CD4-positive, alpha-beta T cell (primary cell): ENCODE measurements at regions not wholly inside any gene's neighbourhood (a gene's known extent, or its start where the extent isn't known, plus 50 kb on each side); places are given as distances from the start of the nearest gene placed in this dataset.

Experiments used
- ATAC-seq: fragments of 200-7000 bp; cut with Tn5 transposase; one replicate; pipeline ENCODE4 v1.10.0; 2022; ENCODE audit warnings: mild to moderate bottlenecking; ENCODE audit not compliant: poor library complexity
- CTCF ChIA-PET: fragments of 350-600 bp; sonication (Branson Sonifier 250); formaldehyde crosslinking; loops from one replicate; lab custom pipeline; 2021; ENCODE audit warnings: antibody characterized with exemption, inconsistent platforms; lab: Charles Lee
- POLR2A ChIA-PET: fragments of 350-600 bp; sonication (Branson Sonifier 250); formaldehyde crosslinking; loops from one replicate; lab custom pipeline; 2021; ENCODE audit warnings: antibody characterized with exemption, inconsistent platforms; lab: Charles Lee
- DNase-seq, 14 experiments: peaks; one replicate each; pipeline ENCODE4 v3.0.0-alpha.2; 2013 to 2020; ENCODE audit warnings: mixed read lengths in 2 of 14
- H3K27ac ChIP-seq, 2 donors: one replicate each; pipeline versions ENCODE4 v1.5.1 to v1.7.0; 2013; ENCODE audit warnings: low read length in 2 of 2, low read depth in 1 of 2, mild to moderate bottlenecking in 1 of 2
- H3K27me3 ChIP-seq, 2 experiments: 1 replicate in 1 of 2; 2 replicates in 1 of 2; pipeline versions ENCODE4 v1.6.1 to v1.7.0; 2013; ENCODE audit warnings: low read length in 2 of 2, control low read depth in 1 of 2, mild to moderate bottlenecking in 1 of 2, moderate library complexity in 1 of 2; ENCODE audit not compliant: insufficient read depth in 2 of 2, control insufficient read depth in 1 of 2
- H3K36me3 ChIP-seq: one replicate; pipeline ENCODE4 v1.6.1; 2013; ENCODE audit warnings: low read length, control low read depth; ENCODE audit not compliant: insufficient read depth
- H3K4me1 ChIP-seq: one replicate; pipeline ENCODE4 v1.6.1; 2013; ENCODE audit warnings: low read length, control low read depth; ENCODE audit not compliant: insufficient read depth
- H3K4me3 ChIP-seq: one replicate; pipeline ENCODE4 v1.5.1; 2013; ENCODE audit warnings: mild to moderate bottlenecking, low read length, moderate library complexity
- H3K9me3 ChIP-seq, 2 experiments: 1 replicate in 1 of 2; 2 replicates in 1 of 2; pipeline versions ENCODE4 v1.6.1 to v1.7.0; 2013; ENCODE audit warnings: low read length in 2 of 2, mild to moderate bottlenecking in 2 of 2, control low read depth in 1 of 2, moderate library complexity in 1 of 2; ENCODE audit not compliant: control insufficient read depth in 1 of 2, insufficient read depth in 1 of 2
- H3K27ac Mint-ChIP-seq: one replicate; pipeline ENCODE4 v1.8.0; 2020; ENCODE audit warnings: mixed read lengths
- H3K27me3 Mint-ChIP-seq: one replicate; pipeline ENCODE4 v1.8.0; 2021; ENCODE audit warnings: mixed read lengths
- H3K36me3 Mint-ChIP-seq: one replicate; pipeline ENCODE4 v1.8.0; 2021; ENCODE audit warnings: low read depth, mixed read lengths
- H3K4me1 Mint-ChIP-seq: one replicate; pipeline ENCODE4 v1.8.0; 2021; ENCODE audit warnings: low read depth, mixed read lengths
- H3K4me3 Mint-ChIP-seq: one replicate; pipeline ENCODE4 v1.8.0; 2020; ENCODE audit warnings: mild to moderate bottlenecking, mixed read lengths
- H3K9me3 Mint-ChIP-seq: one replicate; pipeline ENCODE4 v1.8.0; 2020; ENCODE audit warnings: mixed read lengths
- intact Hi-C, 2 experiments: fragments of 100-400 bp; cut with DNase I in 1 of 2; cut with micrococcal nuclease in 1 of 2; formaldehyde crosslinking; loops; one replicate each; pipeline versions ENCODE4 v1.15.1 to v1.9.0; 2023 to 2025; cut with DNase I, micrococcal nuclease
- TF ChIP-seq, protein P1 (sequence below): fragments of 200-600 bp; IDR thresholded peaks from one replicate; pipeline ENCODE4 v1.8.0; 2022; ENCODE audit warnings: antibody characterized with exemption, mild to moderate bottlenecking

GRCh38 chr4:11178433-11178832 is 250.3 kb downstream of the HS3ST1 start:
- DNase-seq (no peak), ATAC-seq (no peak)
- CTCF ChIA-PET, result no interaction called here
- Histone ChIP-seq H3K4me1 (no peaks in the 10 kb centered on the region), H3K36me3 (no peaks in the 10 kb centered on the region), H3K27me3 (no peaks in the 10 kb centered on the region), H3K4me3 (no peak overlapping the region), H3K9me3 (peaks cover 0 to 5% of the 10 kb centered on the region in 2 experiments), H3K27ac (no peak overlapping the region)
- intact Hi-C loops, result no loop called here
- TF ChIP-seq, protein P1, sequence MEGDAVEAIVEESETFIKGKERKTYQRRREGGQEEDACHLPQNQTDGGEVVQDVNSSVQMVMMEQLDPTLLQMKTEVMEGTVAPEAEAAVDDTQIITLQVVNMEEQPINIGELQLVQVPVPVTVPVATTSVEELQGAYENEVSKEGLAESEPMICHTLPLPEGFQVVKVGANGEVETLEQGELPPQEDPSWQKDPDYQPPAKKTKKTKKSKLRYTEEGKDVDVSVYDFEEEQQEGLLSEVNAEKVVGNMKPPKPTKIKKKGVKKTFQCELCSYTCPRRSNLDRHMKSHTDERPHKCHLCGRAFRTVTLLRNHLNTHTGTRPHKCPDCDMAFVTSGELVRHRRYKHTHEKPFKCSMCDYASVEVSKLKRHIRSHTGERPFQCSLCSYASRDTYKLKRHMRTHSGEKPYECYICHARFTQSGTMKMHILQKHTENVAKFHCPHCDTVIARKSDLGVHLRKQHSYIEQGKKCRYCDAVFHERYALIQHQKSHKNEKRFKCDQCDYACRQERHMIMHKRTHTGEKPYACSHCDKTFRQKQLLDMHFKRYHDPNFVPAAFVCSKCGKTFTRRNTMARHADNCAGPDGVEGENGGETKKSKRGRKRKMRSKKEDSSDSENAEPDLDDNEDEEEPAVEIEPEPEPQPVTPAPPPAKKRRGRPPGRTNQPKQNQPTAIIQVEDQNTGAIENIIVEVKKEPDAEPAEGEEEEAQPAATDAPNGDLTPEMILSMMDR, result no peak
- no peaks in the 10 kb centered on the region for H3K9me3 Mint-ChIP-seq
- no peak overlapping the region for H3K27ac Mint-ChIP-seq
- H3K4me1 Mint-ChIP-seq, result no peaks in the 10 kb centered on the region
- no peaks in the 10 kb centered on the region for H3K27me3 Mint-ChIP-seq
- POLR2A ChIA-PET, result no interaction called here
- H3K4me3 Mint-ChIP-seq, result no peak overlapping the region
- no peaks in the 10 kb centered on the region for H3K36me3 Mint-ChIP-seq

DNA sequence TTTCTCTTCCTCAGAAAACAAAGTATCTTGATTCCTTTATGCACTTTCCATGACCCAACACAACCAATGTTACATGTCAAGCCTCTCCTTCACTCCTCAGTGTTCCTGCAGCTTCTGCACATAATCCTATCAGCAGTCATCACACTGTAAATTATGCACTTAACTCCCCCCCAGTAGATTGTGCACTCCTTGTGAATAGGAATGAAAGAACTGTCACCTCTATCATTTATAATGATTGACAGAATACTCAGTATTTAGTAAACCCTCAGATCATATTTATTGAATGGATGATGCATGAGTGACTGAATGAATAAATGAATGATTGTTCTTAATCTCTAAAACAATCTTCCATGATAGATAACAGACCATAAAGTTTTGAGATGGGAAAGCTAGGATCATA is 253.3 kb downstream of the HS3ST1 start:
- TF ChIP-seq, protein P1, result no peak
- Mint-ChIP-seq H3K27me3 (no peaks in the 10 kb centered on the region), H3K36me3 (no peaks in the 10 kb centered on the region), H3K4me3 (no peak overlapping the region), H3K9me3 (no peaks in the 10 kb centered on the region), H3K27ac (no peak overlapping the region), H3K4me1 (no peaks in the 10 kb centered on the region)
- DNase-seq, result no peak
- ChIA-PET CTCF (no interaction called here), POLR2A (no interaction called here)
- Histone ChIP-seq H3K36me3 (no peaks in the 10 kb centered on the region), H3K4me1 (no peaks in the 10 kb centered on the region), H3K4me3 (no peak overlapping the region), H3K27ac (no peak overlapping the region), H3K9me3 (peaks cover 0 to 5% of the 10 kb centered on the region in 2 experiments), H3K27me3 (no peaks in the 10 kb centered on the region)
- intact Hi-C loops, result no loop called here
- no peak for ATAC-seq

GRCh38 chr4:11166606-11167005 is 262.1 kb downstream of the HS3ST1 start:
- no peaks in the 10 kb centered on the region for H3K27me3 ChIP-seq
- no peaks in the 10 kb centered on the region for H3K9me3 ChIP-seq
- no peak overlapping the region for H3K4me3 Mint-ChIP-seq
- H3K27me3 Mint-ChIP-seq, result no peaks in the 10 kb centered on the region
- H3K4me3 ChIP-seq, result no peak overlapping the region
- H3K4me1 ChIP-seq, result no peaks in the 10 kb centered on the region
- TF ChIP-seq, protein P1, result no peak
- H3K36me3 ChIP-seq, result no peaks in the 10 kb centered on the region
- CTCF ChIA-PET, result no interaction called here
- no peaks in the 10 kb centered on the region for H3K4me1 Mint-ChIP-seq
- no peak overlapping the region for H3K27ac Mint-ChIP-seq
- intact Hi-C loops, result no loop called here
- no peaks in the 10 kb centered on the region for H3K9me3 Mint-ChIP-seq
- H3K27ac ChIP-seq, result no peak overlapping the region
- ATAC-seq, result no peak
- no peak for DNase-seq
- H3K36me3 Mint-ChIP-seq, result no peaks in the 10 kb centered on the region
- POLR2A ChIA-PET, result no interaction called here
